WTC11 (cell line): ENCODE measurements at regions not wholly inside any gene's neighbourhood (a gene's known extent, or its start where the extent isn't known, plus 50 kb on each side); places are given as distances from the start of the nearest gene placed in this dataset.

Experiments
- CREM ChIP-seq: sonication (generic); formaldehyde crosslinking; IDR thresholded peaks from 2 replicates; pipeline ENCODE4 v1.8.1; 2022; ENCODE audit warnings: mild to moderate bottlenecking, missing genetic modification reagents, moderate library complexity
- CTCF ChIP-seq: fragments of 200-600 bp; IDR thresholded peaks from 2 replicates; pipeline ENCODE4 v1.8.0; 2022; ENCODE audit warnings: antibody characterized with exemption
- ESRRA ChIP-seq: sonication (generic); formaldehyde crosslinking; IDR thresholded peaks from 2 replicates; pipeline ENCODE4 v1.8.1; 2022; ENCODE audit warnings: mild to moderate bottlenecking, missing genetic modification reagents, borderline replicate concordance
- FOXK1 ChIP-seq: sonication (generic); formaldehyde crosslinking; IDR thresholded peaks from 2 replicates; pipeline ENCODE4 v1.8.0; 2022; ENCODE audit warnings: mild to moderate bottlenecking, moderate library complexity, missing genetic modification reagents
- FOXP4 ChIP-seq: sonication (generic); formaldehyde crosslinking; IDR thresholded peaks from 2 replicates; pipeline ENCODE4 v1.8.0; 2022; ENCODE audit warnings: mild to moderate bottlenecking, missing genetic modification reagents
- MAX ChIP-seq: sonication (generic); formaldehyde crosslinking; IDR thresholded peaks from 2 replicates; pipeline ENCODE4 v1.8.0; 2022; ENCODE audit warnings: mild to moderate bottlenecking, missing genetic modification reagents
- OVOL2 ChIP-seq: fragments of 250-450 bp; sonication (Bioruptor Pico); IDR thresholded peaks from 2 replicates; pipeline ENCODE4 v1.9.0; 2021; ENCODE audit warnings: mild to moderate bottlenecking, borderline replicate concordance
- SP1 ChIP-seq: sonication (generic); formaldehyde crosslinking; conservative IDR thresholded peaks from 2 replicates; pipeline ENCODE4 v1.8.1; 2022; ENCODE audit warnings: missing genetic modification reagents
- USF2 ChIP-seq: sonication (generic); formaldehyde crosslinking; IDR thresholded peaks from 2 replicates; pipeline ENCODE4 v1.8.1; 2023; ENCODE audit warnings: mild to moderate bottlenecking, missing genetic modification reagents, moderate library complexity
- ZNF232 ChIP-seq: sonication (generic); formaldehyde crosslinking; IDR thresholded peaks from 2 replicates; pipeline ENCODE4 v1.8.0; 2022; ENCODE audit warnings: mild to moderate bottlenecking, missing genetic modification reagents
- ZNF263 ChIP-seq: sonication (generic); formaldehyde crosslinking; IDR thresholded peaks from 2 replicates; pipeline ENCODE4 v1.8.1; 2022; ENCODE audit warnings: low read depth, mild to moderate bottlenecking, moderate library complexity, missing genetic modification reagents
- TF ChIP-seq, protein P1 (sequence below): fragments of 250-450 bp; sonication (Bioruptor Pico); IDR thresholded peaks from 2 replicates; pipeline ENCODE4 v1.8.0; 2021; ENCODE audit warnings: mild to moderate bottlenecking
- TF ChIP-seq, protein P2 (sequence below): sonication (generic); formaldehyde crosslinking; conservative IDR thresholded peaks from 2 replicates; pipeline ENCODE4 v1.8.1; 2022; ENCODE audit warnings: mild to moderate bottlenecking, missing genetic modification reagents

DNA sequence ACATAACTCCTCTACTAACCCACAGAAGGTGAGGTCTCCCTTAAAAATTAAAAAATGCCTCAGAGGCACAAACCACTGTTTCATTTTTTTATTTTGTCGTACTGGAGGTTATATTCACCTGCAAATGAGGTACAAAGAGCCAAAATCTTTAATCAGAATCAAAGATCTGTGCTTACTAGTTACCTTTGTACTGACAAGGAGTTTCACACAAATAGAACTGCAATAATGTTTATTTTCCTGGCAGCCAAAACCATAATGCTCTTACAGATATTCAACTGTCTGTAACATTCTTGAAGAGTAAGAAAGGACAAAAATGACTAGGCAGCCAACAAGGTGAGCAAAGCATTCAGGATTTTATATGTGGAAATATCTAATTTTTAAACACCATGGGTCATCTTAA, 105.1 kb upstream of the NOL4 start:
- TF ChIP-seq SP1 (CRISPR knock-in tag) = no peak
- TF ChIP-seq ZNF263 (CRISPR knock-in tag) = no peak
- no peak for TF ChIP-seq OVOL2 (CRISPR knock-in tag)
- no peak for TF ChIP-seq MAX (CRISPR knock-in tag)
- TF ChIP-seq FOXK1 (CRISPR knock-in tag) = no peak
- no peak for TF ChIP-seq CTCF
- TF ChIP-seq USF2 (CRISPR knock-in tag) = no peak
- no peak for TF ChIP-seq ESRRA (CRISPR knock-in tag)
- no peak for TF ChIP-seq CREM (CRISPR knock-in tag)
- TF ChIP-seq, protein P1, sequence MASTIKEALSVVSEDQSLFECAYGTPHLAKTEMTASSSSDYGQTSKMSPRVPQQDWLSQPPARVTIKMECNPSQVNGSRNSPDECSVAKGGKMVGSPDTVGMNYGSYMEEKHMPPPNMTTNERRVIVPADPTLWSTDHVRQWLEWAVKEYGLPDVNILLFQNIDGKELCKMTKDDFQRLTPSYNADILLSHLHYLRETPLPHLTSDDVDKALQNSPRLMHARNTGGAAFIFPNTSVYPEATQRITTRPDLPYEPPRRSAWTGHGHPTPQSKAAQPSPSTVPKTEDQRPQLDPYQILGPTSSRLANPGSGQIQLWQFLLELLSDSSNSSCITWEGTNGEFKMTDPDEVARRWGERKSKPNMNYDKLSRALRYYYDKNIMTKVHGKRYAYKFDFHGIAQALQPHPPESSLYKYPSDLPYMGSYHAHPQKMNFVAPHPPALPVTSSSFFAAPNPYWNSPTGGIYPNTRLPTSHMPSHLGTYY (CRISPR knock-in tag) = no peak
- no peak for TF ChIP-seq ZNF232
- TF ChIP-seq, protein P2, sequence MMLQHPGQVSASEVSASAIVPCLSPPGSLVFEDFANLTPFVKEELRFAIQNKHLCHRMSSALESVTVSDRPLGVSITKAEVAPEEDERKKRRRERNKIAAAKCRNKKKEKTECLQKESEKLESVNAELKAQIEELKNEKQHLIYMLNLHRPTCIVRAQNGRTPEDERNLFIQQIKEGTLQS = no peak
- no peak for TF ChIP-seq FOXP4
